Kidney epithelial cell (primary cell): ENCODE measurements at regions not wholly inside any gene's neighbourhood (a gene's known extent, or its start where the extent isn't known, plus 50 kb on each side); places are given as distances from the start of the nearest gene placed in this dataset.
"Not testable (repeated sequence)": the region's sequence is repeated elsewhere in the genome, so short reads cannot be mapped to it uniquely, and the experiment has no call there.

Experiments
- DNase-seq: peaks from one replicate; pipeline ENCODE4 v3.0.0-alpha.2; 2010; ENCODE audit warnings: low read depth
- H3K27me3 ChIP-seq: 2 replicates; pipeline ENCODE4 v1.6.0; 2011; ENCODE audit warnings: low read length; ENCODE audit not compliant: control insufficient read depth, insufficient read depth
- H3K36me3 ChIP-seq: 2 replicates; pipeline ENCODE4 v1.5.1; 2011; ENCODE audit warnings: low read length; ENCODE audit not compliant: control insufficient read depth, insufficient read depth
- H3K4me3 ChIP-seq: 2 replicates; pipeline ENCODE4 v1.5.1; 2011; ENCODE audit warnings: low read depth, mild to moderate bottlenecking, control low read depth, low read length
- CTCF ChIP-seq: IDR thresholded peaks from 2 replicates; pipeline ENCODE4 v1.5.1; 2011; ENCODE audit warnings: mild to moderate bottlenecking, moderate library complexity, low read length, control low read depth, inconsistent platforms; ENCODE audit not compliant: insufficient read depth, poor library complexity, severe bottlenecking

- not testable (repeated sequence) for H3K27me3 ChIP-seq, H3K4me3 ChIP-seq, DNase-seq, H3K36me3 ChIP-seq
These were observed 149.6 kb downstream of the KBTBD2 start for GRCh38 chr7:32741853-32742476.

DNA sequence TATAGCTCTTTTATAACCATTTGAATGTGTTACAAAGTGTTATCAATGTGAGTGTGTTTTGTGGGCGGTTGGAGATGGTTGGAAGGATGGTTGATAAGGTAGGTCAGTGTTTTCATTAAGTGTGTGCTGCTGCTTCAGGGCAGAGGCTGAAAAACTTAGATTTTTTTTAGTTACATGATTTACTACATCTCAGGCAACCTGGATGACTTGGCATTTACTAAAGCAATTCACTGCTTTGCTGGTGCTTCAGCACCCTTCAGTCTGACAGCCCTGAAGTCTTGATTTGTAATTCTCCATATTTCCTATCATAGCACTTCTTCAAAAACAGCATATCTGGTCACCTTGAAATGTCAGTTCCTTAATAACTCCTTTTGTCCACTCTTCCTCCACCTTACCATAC, 151.8 kb downstream of the KBTBD2 start:
- not testable (repeated sequence) for DNase-seq, H3K4me3 ChIP-seq, H3K36me3 ChIP-seq, H3K27me3 ChIP-seq

DNA sequence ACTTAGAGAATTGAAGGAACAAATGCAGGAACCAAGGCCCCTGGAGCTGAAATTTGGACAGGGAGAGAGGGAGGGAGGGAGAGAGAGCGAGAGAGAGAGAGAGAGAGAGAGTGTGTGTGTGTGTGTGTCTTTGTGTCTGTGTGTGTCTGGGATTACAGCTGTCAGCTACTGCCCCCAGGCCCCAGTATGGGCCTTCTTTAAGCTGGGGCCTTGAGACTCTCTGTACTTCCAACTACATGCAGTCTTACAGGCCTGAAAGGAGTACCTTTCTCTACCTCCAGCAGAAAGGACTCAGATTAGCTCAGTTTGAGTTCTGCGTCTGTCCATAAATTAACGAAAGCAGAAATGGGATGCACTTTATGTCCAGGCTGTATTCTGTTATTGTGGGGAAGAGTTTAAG, 153.2 kb downstream of the KBTBD2 start:
- not testable (repeated sequence) for DNase-seq, H3K27me3 ChIP-seq, H3K36me3 ChIP-seq, H3K4me3 ChIP-seq

- H3K36me3 ChIP-seq, H3K27me3 ChIP-seq, H3K4me3 ChIP-seq, DNase-seq: not testable (repeated sequence)
These were observed 158.8 kb downstream of the KBTBD2 start for GRCh38 chr7:32732767-32733166.

DNA sequence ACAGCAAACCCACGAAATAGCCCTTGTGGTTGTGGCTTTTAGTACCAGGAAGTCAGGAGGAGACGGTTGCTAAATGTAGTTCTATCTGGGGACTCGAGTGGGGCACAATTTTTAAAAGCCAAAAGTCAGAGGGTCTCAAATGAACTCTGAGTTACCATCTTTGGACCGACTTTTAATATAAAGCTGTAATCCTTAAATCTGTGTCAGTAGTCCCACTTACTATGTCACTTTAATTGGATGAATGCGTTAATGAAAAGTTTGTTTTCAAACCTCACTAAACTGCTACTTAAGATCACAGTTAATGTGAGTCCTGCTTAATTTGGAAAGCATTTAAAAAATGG, 162.3 kb downstream of the KBTBD2 start:
- not testable (repeated sequence) for H3K27me3 ChIP-seq, DNase-seq, H3K36me3 ChIP-seq
- peak overlapping the region; percentile 69 for H3K4me3 ChIP-seq

GRCh38 chr7:32728412-32729334, 162.9 kb downstream of the KBTBD2 start:
- DNase-seq, H3K36me3 ChIP-seq, H3K27me3 ChIP-seq: not testable (repeated sequence)
- peak overlapping the region; percentile 69 for H3K4me3 ChIP-seq

DNA sequence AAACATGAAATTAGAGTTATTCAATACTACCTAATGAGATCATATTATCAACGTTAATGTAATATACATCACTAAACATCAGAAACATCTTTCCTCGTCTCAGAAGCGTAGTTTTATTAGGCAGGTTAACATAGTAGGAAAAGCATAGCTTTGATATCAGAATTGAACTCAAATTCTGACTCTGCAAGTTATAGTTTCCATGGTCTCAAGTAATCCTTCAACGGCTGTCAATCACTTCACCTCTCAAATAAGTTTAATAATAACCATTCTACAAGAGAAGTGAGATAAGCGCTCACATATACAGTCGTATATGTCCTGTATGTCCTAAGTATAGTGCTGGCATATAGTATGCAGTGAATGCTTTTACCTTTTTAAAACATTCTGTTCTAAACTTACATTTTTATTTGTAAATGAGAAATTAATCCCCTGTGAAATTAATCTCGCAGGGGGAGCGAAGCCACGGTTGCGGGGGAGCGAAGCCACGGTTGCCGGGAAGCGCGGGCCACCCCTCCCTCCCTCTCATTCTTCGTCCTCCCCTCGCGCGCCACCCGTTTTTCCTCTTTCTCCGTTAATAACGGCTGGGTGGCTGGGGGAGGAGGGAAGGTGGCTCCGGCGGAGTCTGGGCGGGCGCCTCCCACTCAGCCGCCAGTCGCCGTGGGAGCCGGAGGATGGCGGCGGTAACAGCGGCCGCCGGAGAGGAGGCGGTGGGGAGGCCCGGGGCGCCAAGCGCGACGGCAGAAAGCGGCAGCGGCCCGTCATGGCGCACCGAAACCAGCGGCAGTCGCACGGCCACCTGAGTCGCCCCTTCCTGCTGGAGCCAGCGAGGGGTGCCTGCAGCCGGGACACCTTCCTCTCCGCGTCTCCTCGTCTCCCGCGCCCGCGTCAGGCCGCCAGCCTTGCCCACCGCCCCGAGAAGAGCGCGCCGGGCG, 163.8 kb downstream of the KBTBD2 start:
- not testable (repeated sequence) for DNase-seq, H3K36me3 ChIP-seq, H3K27me3 ChIP-seq
- peak overlapping the region; percentile 69 for H3K4me3 ChIP-seq

GRCh38 chr7:32722837-32723236, 168.7 kb downstream of the KBTBD2 start:
- not testable (repeated sequence) for H3K36me3 ChIP-seq, DNase-seq, H3K4me3 ChIP-seq, H3K27me3 ChIP-seq

DNA sequence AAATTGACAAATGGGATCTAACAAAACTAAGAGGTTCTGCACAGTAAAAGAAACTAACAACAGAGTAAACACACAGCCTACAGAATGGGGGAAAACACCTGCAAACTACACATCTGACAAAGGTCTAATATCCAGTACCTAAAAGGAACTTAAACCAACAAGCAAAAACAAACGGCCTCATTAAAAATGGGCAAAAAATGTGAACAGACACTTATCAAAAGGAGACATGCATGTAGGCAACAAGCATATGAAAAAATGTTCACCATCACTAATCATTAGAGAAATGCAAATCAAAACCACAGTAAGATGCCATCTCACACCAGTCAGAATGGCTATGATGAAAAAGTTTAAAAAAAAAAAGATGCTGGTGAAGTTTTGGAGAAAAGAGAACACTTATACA, 197.4 kb downstream of the KBTBD2 start:
- H3K36me3 ChIP-seq: no peaks in the 10 kb centered on the region
- DNase-seq: no peak
- no peak for TF ChIP-seq CTCF
- no peak overlapping the region for H3K4me3 ChIP-seq
- H3K27me3 ChIP-seq: no peaks in the 10 kb centered on the region
